COLO668 (cell line): ENCODE measurements at regions not wholly inside any gene's neighbourhood (a gene's known extent, or its start where the extent isn't known, plus 50 kb on each side); places are given as distances from the start of the nearest gene placed in this dataset.

ENCODE experiments used
- DNase-seq: peaks from one replicate; lab custom pipeline; 2025; ENCODE audit not compliant: unreplicated experiment; lab: John Stamatoyannopoulos, UW

DNA sequence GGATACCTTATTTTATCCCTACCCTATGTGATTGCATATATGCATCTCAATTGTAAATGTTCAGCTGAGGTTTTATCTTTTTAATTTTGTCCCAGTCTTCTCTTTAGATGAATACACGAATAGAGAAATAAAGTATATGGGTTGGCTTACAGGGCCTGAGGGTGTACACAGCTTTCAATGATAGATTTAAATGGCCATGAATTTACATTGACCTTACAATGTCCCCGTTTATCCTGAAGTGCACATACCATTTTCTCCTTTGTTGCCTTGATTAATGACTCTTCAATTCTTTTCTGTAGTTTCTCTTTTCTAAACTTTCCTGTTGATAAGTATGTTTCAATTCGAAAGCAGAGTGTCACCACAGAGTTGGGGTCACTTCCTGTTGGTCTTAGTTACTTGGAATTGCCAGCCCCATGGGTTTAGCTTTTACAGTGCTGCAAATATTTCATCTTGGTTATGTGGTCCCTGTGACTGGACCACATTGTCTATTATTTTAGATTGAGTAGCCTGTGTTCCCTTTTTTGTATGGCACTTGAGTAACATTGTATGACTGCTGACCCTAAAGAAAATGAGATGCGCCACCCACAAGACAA is 1616.3 kb upstream of the ACVR2A start:
- DNase-seq = no peak

DNA sequence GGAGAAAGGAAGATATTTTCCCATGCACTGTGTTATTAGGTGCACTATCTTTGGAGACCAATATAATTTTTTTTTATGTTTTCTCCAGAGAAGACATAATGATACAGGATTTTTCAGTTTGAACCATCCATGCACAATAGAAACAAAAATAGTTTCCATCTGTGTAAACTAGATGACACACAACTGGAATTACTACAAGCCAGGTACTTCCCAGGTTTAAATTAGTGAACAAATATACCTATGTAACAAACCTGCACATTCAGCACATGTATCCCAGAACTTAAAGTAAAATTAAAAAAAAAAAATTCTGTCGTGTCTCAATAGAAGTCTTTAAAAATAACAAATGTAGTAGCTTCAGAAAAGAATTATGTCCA is 1616.8 kb upstream of the ACVR2A start:
- DNase-seq = no peak

DNA sequence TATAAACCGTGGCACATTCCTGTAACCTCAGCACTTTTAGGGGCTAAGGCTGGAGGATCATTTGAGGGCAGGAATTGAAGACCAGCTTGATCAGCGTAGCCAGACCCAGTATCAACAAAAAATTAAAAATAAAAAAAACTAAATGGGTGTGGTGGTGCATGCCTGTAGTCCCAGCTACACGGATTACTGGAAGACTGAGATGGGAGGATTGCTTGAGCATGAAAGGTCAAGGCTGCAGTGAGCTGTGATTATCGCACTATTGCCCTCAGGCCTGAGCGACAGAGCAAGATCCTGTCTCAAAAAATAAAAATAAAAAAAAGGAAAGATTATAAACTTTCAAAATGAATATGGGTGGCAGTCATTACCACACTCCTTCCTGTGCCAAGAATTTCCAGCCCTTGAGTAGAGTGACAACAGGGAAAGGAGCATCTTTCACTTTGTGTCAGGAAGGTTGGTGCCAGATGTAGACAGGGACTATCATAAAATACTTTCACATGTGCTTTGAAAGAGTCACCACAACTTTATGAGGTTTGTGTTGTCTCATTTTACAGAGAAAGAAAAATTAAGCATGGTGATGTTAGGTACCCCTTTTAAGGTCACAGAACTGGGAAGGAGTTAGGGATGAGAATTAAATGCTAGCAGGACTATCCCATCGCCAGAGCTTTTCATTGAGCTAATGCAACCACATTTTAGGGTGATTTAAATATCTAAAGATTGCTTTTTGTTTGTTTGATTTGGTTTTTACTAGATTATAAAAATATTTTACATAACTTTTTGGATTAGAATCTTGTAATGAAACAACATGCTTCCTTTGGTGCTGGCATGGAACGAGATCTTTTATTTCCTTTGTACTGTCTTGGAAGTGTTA is 1617.4 kb upstream of the ACVR2A start:
- DNase-seq = no peak

DNA sequence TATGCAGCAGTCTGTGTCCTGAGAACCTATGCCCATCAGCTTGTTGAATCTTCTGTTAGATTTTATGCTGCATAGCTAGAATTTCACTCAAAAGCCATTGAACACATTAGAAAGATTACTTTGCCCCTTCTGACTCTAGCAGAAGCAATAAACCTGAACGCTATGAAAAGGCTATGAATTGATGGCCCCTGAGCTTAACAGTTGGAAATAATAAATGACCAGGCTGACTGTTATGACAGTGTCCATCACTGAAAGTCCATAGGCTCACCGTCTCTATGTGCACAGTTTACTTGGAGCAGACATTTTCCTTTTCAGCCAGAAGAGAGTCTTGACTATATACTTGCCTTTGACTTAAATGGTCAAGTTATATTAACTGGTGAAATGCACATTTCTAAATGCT is 1618.8 kb upstream of the ACVR2A start:
- DNase-seq = no peak

- no peak for DNase-seq
Measured at GRCh38 chr2:146221826-146222225, 1623.0 kb upstream of the ACVR2A start.

- no peak for DNase-seq
Measured at GRCh38 chr2:146220957-146221356, 1623.9 kb upstream of the ACVR2A start.

DNA sequence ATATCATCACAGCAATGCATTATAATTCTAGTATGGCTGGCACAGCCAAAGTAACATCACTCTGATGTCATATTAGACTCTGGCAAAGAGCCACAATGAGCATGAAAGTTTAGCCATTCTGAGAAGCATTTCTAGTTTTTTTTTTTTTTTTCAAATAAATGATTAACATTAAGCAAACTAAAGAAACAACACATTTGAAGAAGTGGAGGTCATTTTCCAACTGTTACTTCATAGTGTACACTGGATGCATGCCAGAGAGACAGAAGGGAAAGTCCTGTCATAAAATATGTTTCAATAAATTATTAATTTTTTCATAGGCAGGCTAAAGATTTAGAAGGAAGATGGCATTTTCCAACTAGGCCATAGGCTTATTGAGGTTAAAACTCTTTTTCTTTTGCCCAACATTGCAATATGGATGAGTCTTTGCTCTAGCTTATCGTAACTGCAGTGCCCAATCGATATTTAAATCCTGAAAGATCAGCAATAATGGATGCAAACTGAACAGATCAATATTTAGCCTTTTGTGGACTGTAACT is 1630.4 kb upstream of the ACVR2A start:
- DNase-seq = peak; percentile 10

DNA sequence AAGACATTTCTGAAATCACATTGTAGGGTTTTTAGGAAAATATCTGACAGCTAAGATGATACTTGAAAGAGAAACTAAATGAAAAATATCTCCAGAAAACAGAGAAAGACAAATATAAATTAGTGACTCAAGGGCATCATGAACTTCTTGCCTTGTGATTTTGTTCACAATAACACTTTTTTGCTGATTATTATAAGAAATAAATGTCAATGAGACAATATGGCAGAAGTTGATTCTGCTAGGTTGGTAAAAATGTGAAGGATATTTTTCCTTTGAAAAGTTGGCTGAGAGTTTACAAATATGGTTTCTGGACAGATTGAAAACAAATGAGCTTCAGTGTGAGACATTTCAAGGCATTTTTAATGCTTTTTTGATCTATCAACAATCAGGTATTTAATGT is 1631.2 kb upstream of the ACVR2A start:
- DNase-seq = no peak

- DNase-seq = no peak
Measured at GRCh38 chr2:146212602-146213001, 1632.2 kb upstream of the ACVR2A start.

- DNase-seq = no peak
Measured at GRCh38 chr2:146209842-146210275, 1635.0 kb upstream of the ACVR2A start.

DNA sequence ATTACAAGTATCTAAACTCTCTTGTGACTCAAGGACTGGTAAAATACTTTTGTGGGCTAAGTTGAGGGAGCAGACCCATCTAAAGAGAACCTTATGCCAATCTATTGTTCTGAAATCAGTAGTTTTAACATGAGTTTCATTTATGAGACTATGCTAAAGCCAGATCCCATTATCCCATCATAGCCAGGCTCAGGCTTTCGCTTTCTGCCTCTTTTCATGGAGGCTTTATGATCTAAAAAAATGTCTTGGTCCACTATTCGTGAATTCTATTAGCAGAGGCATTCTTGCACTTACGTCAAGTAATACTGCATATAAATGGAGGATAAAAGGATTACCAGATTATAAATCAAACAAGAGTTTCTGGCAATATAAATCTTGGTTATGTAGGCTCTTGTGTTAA is 1636.9 kb upstream of the ACVR2A start:
- DNase-seq = no peak

GRCh38 chr2:146207417-146207816 is 1637.4 kb upstream of the ACVR2A start:
- DNase-seq = no peak

DNA sequence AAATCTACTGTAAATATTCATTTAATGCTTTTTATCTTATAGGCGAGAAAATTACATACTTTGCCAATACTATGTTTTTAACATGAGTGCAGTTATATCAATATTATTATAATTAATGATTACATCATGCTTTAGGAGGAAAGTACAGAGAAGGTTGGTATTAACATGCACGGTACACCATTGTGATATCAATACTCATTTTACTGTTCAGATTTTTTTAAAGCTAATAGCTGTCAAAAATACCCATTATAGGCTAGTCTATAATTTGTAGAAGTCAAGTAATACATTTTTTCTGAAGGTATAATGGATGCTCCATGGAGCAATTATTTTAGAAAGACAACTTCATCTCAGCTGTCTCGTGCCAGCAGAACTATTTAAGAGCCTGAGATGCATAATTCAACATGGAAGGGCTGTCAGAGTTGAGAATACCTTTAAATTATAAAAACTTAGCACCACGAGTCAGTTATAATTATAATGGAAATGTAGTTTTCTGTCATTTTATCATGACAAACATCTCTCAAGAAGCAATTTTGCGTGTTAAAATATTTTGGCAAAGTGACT is 1641.7 kb upstream of the ACVR2A start:
- no peak for DNase-seq

DNA sequence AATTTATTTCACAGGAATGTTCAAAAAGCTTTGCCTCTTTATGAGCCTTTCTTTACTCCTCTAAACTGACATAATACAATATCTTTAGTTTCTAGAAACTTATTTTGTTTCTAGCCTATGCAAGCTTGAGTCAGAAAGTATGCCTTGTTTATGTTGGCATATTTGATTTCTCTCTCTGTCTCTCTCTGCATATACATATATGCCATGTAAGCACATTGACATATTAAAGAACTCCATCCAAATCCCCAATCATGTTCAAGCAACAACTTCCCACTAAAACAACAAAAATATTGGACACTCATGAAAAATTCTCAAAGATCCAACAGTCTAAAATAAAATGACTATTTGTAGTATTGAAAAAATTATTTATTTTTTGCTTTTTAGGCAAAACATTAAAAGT is 1651.2 kb upstream of the ACVR2A start:
- no peak for DNase-seq

- DNase-seq = no peak
Measured at GRCh38 chr2:146189541-146189940, 1655.3 kb upstream of the ACVR2A start.

GRCh38 chr2:146173934-146174333 is 1654.0 kb upstream of the ZEB2 start:
- DNase-seq = no peak

- DNase-seq = no peak
Measured at GRCh38 chr2:146161256-146161882, 1641.5 kb upstream of the ZEB2 start.

DNA sequence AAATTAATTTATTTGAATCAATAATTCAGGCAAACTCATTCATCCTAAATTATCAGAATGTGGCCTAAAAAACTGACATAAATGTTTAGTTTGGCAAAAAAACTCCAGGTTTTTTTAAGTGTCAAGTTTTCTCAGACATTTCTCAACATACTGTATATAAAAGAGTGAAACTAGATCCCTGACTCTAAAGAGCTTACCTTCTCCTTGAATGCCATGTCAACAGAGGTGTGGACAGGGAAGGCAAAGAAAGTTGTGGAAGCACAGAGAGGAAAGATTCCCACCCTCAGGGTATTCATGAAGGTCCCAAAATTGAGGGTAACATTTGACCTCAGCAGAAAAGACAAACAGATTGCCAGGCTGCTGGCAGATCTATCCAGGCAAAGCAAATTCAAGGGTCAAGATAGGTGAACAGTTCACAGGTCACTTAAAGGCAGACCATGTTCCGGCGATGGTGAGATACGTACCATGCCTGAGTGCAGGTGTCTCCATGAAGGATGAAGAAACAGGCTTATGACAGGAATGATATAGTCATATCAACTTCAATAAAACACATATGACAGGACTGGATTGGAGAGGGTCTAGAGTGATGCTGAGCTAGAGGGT is 1638.3 kb upstream of the ZEB2 start:
- no peak for DNase-seq

GRCh38 chr2:146147448-146148012 is 1627.6 kb upstream of the ZEB2 start:
- DNase-seq = no peak

GRCh38 chr2:146143971-146144370 is 1624.1 kb upstream of the ZEB2 start:
- no peak for DNase-seq

DNA sequence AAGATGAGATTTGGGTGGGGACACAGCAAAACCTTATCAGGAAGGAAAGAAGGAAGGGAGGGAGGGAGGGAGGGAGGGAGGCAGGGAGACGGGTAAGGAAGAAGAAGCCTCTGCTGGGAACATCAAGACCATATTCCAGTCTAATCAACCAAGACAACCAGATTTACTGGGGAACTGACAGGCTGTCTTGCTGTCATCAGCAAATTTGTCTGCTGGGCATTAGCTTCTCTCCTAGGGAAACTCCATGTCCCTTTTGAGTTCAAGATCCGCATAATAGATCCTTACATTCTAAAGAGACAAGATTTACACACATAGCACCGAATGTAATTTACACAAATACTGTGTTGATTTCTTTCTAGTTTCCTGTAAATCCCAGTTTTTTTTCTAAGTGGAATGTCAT is 1618.9 kb upstream of the ZEB2 start:
- DNase-seq = no peak
